ENCODE measurements at regions not wholly inside any gene's neighbourhood (a gene's known extent, or its start where the extent isn't known, plus 50 kb on each side); places are given as distances from the start of the nearest gene placed in this dataset.

DNA sequence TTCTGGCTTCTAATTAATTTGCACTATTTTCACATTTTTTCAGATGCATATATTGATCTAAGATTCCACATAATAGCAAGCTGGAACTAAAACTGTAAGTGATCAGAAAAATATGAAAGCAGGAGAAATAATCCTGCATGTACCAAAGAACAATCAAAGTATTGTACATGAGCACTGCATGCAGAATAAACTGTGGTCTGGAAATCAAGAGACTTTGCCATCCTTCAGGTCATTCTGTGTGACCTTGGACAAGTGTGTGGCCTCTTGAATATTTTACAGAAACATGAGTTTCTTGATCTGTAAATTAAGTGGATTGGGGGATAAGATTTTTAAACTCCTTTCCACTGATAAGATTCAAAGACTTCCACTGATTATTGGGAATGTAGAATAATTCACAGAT, 99.2 kb upstream of the GNAQ start:
- TF ChIP-seq, protein P1, sequence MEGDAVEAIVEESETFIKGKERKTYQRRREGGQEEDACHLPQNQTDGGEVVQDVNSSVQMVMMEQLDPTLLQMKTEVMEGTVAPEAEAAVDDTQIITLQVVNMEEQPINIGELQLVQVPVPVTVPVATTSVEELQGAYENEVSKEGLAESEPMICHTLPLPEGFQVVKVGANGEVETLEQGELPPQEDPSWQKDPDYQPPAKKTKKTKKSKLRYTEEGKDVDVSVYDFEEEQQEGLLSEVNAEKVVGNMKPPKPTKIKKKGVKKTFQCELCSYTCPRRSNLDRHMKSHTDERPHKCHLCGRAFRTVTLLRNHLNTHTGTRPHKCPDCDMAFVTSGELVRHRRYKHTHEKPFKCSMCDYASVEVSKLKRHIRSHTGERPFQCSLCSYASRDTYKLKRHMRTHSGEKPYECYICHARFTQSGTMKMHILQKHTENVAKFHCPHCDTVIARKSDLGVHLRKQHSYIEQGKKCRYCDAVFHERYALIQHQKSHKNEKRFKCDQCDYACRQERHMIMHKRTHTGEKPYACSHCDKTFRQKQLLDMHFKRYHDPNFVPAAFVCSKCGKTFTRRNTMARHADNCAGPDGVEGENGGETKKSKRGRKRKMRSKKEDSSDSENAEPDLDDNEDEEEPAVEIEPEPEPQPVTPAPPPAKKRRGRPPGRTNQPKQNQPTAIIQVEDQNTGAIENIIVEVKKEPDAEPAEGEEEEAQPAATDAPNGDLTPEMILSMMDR (IDR thresholded peaks at IDR 0.05; ENCODE audit: low read length): no peak
- TF ChIP-seq EZH2 (optimal IDR thresholded peaks at IDR 0.05; ENCODE audit: low read depth, low read length) (no peak), EZH2phosphoT487 (IDR thresholded peaks at IDR 0.05; ENCODE audit: low read length) (no peak)
